Fibroblast of lung (primary cell): ENCODE measurements at regions not wholly inside any gene's neighbourhood (a gene's known extent, or its start where the extent isn't known, plus 50 kb on each side); places are given as distances from the start of the nearest gene placed in this dataset.

Experiments
- CTCF ChIP-seq, 2 donors: IDR thresholded peaks in 1 of 2; conservative IDR thresholded peaks in 1 of 2; 1 replicate in 1 of 2; 2 replicates in 1 of 2; pipeline ENCODE4 v1.5.1; 2011 to 2012; ENCODE audit warnings: low read length in 2 of 2, control low read depth in 1 of 2, inconsistent platforms in 1 of 2, low read depth in 1 of 2, mild to moderate bottlenecking in 1 of 2
- EZH2 ChIP-seq: IDR thresholded peaks from 2 replicates; pipeline ENCODE4 v1.5.1; 2012; ENCODE audit warnings: low read length, control low read depth, mild to moderate bottlenecking; ENCODE audit errors: missing control alignments

- no peak for TF ChIP-seq EZH2
- peak in 1 of 2 donors; percentile 38 for TF ChIP-seq CTCF (conservative IDR thresholded peaks at IDR 0.05 in 1 of 2, IDR thresholded peaks at IDR 0.05 in 1 of 2; ENCODE audit: low read depth in 1 of 2, low read length in 2 of 2)
Measured at GRCh38 chr12:111271674-111272418, 97.0 kb downstream of the PHETA1 start.
